ENCODE measurements at regions not wholly inside any gene's neighbourhood (a gene's known extent, or its start where the extent isn't known, plus 50 kb on each side); places are given as distances from the start of the nearest gene placed in this dataset.

GRCh38 chr1:98103617-98104285 is 182.9 kb upstream of the DPYD start:
- no peaks in the 10 kb centered on the region for H3K36me3 ChIP-seq (ENCODE audit: insufficient read depth, low read length, poor library complexity, severe bottlenecking)
- peaks cover 13% of the 10 kb centered on the region for H3K9me3 ChIP-seq (ENCODE audit: low read depth, low read length, poor library complexity, severe bottlenecking)
- H3K27me3 ChIP-seq (replicated peaks; ENCODE audit: insufficient read depth, low read depth, low read length, poor library complexity): no peaks in the 10 kb centered on the region
- BruUV-seq (replicated peaks): no TSS peak
- intact Hi-C loops (cut with micrococcal nuclease; ENCODE audit: unreplicated experiment): no loop called here
- ChIA-PET POLR2A (ENCODE audit: low non-redundant PET) (no interaction called here), CTCF (interaction anchor here (1.0 kb wide), 1 partner anchor 365 kb away, joined by 4 read pairs; no protein-coding TSS in a partner anchor)
- H3K4me3 ChIP-seq (ENCODE audit: low read depth, low read length, poor library complexity, severe bottlenecking): no peak overlapping the region
- peak; percentile 31 for DNase-seq (ENCODE audit: low spot score)
- no peak overlapping the region for H3K27ac ChIP-seq (ENCODE audit: low read depth, low read length, poor library complexity, severe bottlenecking)
- peaks cover 39% of the 10 kb centered on the region for H3K4me1 ChIP-seq (ENCODE audit: insufficient read depth, low read length, poor library complexity, severe bottlenecking)
- peak; percentile 21; the same call in 1 of the 2 replicates for TF ChIP-seq CTCF (conservative IDR thresholded peaks at IDR 0.05; ENCODE audit: low read depth, low read length)
- TF ChIP-seq EZH2 (IDR thresholded peaks at IDR 0.05; ENCODE audit: borderline replicate concordance, low read depth, low read length, poor library complexity, severe bottlenecking): no peak

GRCh38 chr1:98102345-98103030 is 181.7 kb upstream of the DPYD start:
- ChIA-PET CTCF (no interaction called here), POLR2A (ENCODE audit: low non-redundant PET) (no interaction called here)
- H3K4me3 ChIP-seq (ENCODE audit: low read depth, low read length, poor library complexity, severe bottlenecking): no peak overlapping the region
- BruUV-seq (replicated peaks): no TSS peak
- intact Hi-C loops (cut with micrococcal nuclease; ENCODE audit: unreplicated experiment): no loop called here
- TF ChIP-seq EZH2 (IDR thresholded peaks at IDR 0.05; ENCODE audit: borderline replicate concordance, low read depth, low read length, poor library complexity, severe bottlenecking) (no peak), CTCF (conservative IDR thresholded peaks at IDR 0.05; ENCODE audit: low read depth, low read length) (no peak)
- peak; percentile 88 for DNase-seq (ENCODE audit: low spot score)
- H3K4me1 ChIP-seq (ENCODE audit: insufficient read depth, low read length, poor library complexity, severe bottlenecking): peaks cover 39% of the 10 kb centered on the region
- peak overlapping the region; percentile 18 for H3K27ac ChIP-seq (ENCODE audit: low read depth, low read length, poor library complexity, severe bottlenecking)
- no peaks in the 10 kb centered on the region for H3K27me3 ChIP-seq (replicated peaks; ENCODE audit: insufficient read depth, low read depth, low read length, poor library complexity)
- peaks cover 9% of the 10 kb centered on the region for H3K9me3 ChIP-seq (ENCODE audit: low read depth, low read length, poor library complexity, severe bottlenecking)
- H3K36me3 ChIP-seq (ENCODE audit: insufficient read depth, low read length, poor library complexity, severe bottlenecking): no peaks in the 10 kb centered on the region

- BruUV-seq (replicated peaks): no TSS peak
- TF ChIP-seq CTCF (conservative IDR thresholded peaks at IDR 0.05; ENCODE audit: low read depth, low read length) (no peak), EZH2 (IDR thresholded peaks at IDR 0.05; ENCODE audit: borderline replicate concordance, low read depth, low read length, poor library complexity, severe bottlenecking) (no peak)
- Histone ChIP-seq H3K36me3 (ENCODE audit: insufficient read depth, low read length, poor library complexity, severe bottlenecking) (no peaks in the 10 kb centered on the region), H3K27ac (ENCODE audit: low read depth, low read length, poor library complexity, severe bottlenecking) (no peak overlapping the region), H3K4me1 (ENCODE audit: insufficient read depth, low read length, poor library complexity, severe bottlenecking) (peaks cover 39% of the 10 kb centered on the region), H3K27me3 (replicated peaks; ENCODE audit: insufficient read depth, low read depth, low read length, poor library complexity) (no peaks in the 10 kb centered on the region), H3K4me3 (ENCODE audit: low read depth, low read length, poor library complexity, severe bottlenecking) (no peak overlapping the region), H3K9me3 (ENCODE audit: low read depth, low read length, poor library complexity, severe bottlenecking) (no peaks in the 10 kb centered on the region)
- CTCF ChIA-PET: no interaction called here
- DNase-seq (ENCODE audit: low spot score): no peak
- POLR2A ChIA-PET (ENCODE audit: low non-redundant PET): no interaction called here
- intact Hi-C loops (cut with micrococcal nuclease; ENCODE audit: unreplicated experiment): no loop called here
Measured at GRCh38 chr1:98101364-98101763, 180.5 kb upstream of the DPYD start.

Measured in A673 (cell line).